SK-N-SH treated with all-trans-retinoic acid at 6 μM for 48 hours (cell line): ENCODE measurements at regions not wholly inside any gene's neighbourhood (a gene's known extent, or its start where the extent isn't known, plus 50 kb on each side); places are given as distances from the start of the nearest gene placed in this dataset.

Experiments
- ARNTL ChIP-seq: fragments of 450-650 bp; formaldehyde crosslinking; IDR thresholded peaks from 2 replicates; pipeline ENCODE4 v1.5.0; 2020; ENCODE audit warnings: low read depth, mild to moderate bottlenecking, moderate library complexity, borderline replicate concordance
- CSRNP3 ChIP-seq: fragments of 250-450 bp; sonication (Bioruptor Pico); IDR thresholded peaks from 2 replicates; pipeline ENCODE4 v1.5.1; 2021; ENCODE audit warnings: mild to moderate bottlenecking, moderate library complexity
- GLIS3 ChIP-seq: fragments of 250-450 bp; sonication (Bioruptor Pico); IDR thresholded peaks from 2 replicates; pipeline ENCODE4 v1.5.0; 2020; ENCODE audit warnings: mild to moderate bottlenecking, moderate library complexity
- PATZ1 ChIP-seq: fragments of 250-450 bp; sonication (Bioruptor Pico); IDR thresholded peaks from 2 replicates; pipeline ENCODE4 v1.8.0; 2020; ENCODE audit warnings: mild to moderate bottlenecking, moderate library complexity, borderline replicate concordance
- SNAI2 ChIP-seq: fragments of 250-450 bp; sonication (Bioruptor Pico); IDR thresholded peaks from 2 replicates; pipeline ENCODE4 v1.5.0; 2020; ENCODE audit warnings: mild to moderate bottlenecking, moderate library complexity
- TOX ChIP-seq: fragments of 250-450 bp; sonication (Bioruptor Pico); IDR thresholded peaks from 2 replicates; pipeline ENCODE4 v1.8.0; 2021; ENCODE audit warnings: mild to moderate bottlenecking, moderate library complexity, borderline replicate concordance
- ZFP30 ChIP-seq: fragments of 450-650 bp; formaldehyde crosslinking; IDR thresholded peaks from 2 replicates; pipeline ENCODE4 v1.5.0; 2022; ENCODE audit warnings: mild to moderate bottlenecking, moderate library complexity

GRCh38 chr9:89759572-89759971 is 154.8 kb downstream of the GADD45G start:
- TF ChIP-seq PATZ1 (CRISPR knock-in tag): no peak
- TF ChIP-seq ZFP30 (CRISPR knock-in tag): no peak
- no peak for TF ChIP-seq ARNTL (CRISPR knock-in tag)
- no peak for TF ChIP-seq CSRNP3 (CRISPR knock-in tag)
- TF ChIP-seq SNAI2: no peak
- TF ChIP-seq TOX: no peak
- TF ChIP-seq GLIS3 (CRISPR knock-in tag): no peak
